GM21529 (cell line): ENCODE measurements at regions not wholly inside any gene's neighbourhood (a gene's known extent, or its start where the extent isn't known, plus 50 kb on each side); places are given as distances from the start of the nearest gene placed in this dataset.
"Not testable (repeated sequence)": the region's sequence is repeated elsewhere in the genome, so short reads cannot be mapped to it uniquely, and the experiment has no call there.

ENCODE experiments used
- ATAC-seq: cut with Tn5 transposase; IDR thresholded peaks from one replicate; pipeline ENCODE4 v1.9.1; 2021; ENCODE audit not compliant: unreplicated experiment

DNA sequence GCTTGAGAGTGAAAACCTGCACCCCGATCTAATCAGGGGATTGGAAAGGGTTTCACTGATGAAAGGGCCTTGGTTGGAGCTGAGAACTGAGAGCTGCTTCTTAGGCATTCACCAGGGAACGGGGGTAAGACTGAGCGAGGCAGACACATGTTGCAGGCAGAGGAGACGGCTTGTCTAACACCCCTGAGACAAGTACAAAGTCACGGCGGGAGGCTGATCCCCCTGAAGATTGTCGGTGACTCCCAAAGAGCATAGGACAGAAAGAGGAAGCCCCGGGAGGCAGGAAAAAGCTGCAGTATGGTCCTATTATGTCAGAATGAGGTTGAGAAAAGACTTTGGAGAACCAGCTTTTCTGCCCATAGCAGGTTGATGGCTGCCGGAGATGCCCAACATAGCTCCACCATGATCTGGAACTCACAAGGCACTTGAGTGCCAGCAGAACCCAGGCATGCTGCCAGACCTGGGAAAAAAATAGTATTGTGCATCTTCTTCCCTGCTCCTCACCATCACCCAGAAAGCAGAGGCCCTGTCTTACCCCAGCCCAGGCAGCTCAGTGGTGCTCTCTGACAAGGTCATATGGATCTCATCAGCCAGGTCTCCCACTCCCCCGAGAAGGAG, 463.9 kb upstream of the PROX1 start:
- no peak for ATAC-seq

- no peak for ATAC-seq
Measured at GRCh38 chr1:213526306-213526705, 461.5 kb upstream of the PROX1 start.

DNA sequence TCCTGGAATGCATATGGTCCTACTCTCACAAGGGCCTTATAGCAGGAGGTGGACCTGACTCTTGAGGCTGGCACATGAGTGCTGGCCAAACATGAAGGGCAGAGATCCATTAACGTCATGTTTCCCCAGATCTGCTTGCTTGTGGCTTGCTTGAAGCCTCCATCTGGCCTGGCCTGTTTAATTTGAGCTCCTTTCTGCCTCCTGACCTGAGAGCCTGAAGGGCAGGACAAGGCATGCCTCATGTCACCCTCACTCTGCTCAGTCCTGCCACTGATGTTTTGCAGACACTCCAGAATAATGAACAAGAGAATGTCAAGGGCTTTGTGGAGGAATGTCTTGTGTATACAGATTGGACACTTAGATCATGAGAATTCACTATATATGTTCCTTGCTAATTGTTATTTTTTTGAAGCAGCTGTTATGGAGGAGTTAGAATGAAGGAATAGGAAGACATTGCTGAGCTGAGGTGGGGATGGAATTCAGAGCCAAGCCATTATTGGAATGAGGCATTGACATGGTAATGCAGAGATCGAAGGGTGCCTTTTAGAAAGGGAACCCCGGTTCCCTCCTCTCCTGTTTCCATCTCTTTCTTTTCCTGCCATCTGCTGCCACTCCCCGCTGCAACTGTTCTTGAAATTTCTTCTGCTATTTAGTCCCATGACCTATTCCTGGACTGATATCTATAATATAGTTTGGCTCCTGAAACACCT, 457.0 kb upstream of the PROX1 start:
- ATAC-seq = no peak

GRCh38 chr1:213531369-213532310, 456.1 kb upstream of the PROX1 start:
- no peak for ATAC-seq

DNA sequence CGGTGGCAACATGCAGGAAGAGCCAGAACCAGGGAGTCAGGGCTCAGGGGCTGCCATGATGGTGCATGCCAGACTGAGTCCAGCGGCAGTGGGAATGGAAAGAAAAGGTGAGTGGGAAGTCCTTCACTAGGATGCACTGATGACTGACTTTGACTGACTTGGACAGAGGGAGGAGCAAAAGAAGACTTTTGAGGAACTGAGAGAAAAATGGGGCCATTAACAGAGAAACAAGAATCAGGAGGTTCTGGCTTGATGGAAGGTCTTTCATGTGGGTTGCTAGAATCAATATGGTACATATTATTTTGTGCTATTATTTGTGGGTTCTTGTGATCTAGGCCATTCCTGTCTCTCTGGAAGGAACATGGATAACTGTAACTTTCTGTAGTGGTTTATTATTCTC, 454.6 kb upstream of the PROX1 start:
- no peak for ATAC-seq

DNA sequence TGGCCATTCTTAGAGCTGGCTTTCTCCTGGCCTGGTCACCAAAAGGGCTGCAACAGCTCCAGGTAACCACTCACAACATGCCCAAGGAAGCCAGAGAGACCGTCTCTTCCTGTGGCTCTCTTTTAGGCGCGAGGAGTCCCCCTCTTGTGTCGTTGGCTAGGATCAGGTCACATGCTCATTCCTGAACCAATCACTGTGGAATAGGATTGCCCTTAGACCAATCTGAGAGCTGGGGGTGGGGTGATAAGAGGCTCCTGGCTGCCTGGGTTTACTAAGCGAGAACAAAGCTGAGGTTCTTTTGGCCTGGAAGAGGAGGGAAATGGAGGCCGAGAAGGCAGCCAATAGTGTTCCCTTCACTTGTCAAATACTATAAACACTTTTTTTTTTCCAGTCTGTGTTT, 452.1 kb upstream of the PROX1 start:
- no peak for ATAC-seq

DNA sequence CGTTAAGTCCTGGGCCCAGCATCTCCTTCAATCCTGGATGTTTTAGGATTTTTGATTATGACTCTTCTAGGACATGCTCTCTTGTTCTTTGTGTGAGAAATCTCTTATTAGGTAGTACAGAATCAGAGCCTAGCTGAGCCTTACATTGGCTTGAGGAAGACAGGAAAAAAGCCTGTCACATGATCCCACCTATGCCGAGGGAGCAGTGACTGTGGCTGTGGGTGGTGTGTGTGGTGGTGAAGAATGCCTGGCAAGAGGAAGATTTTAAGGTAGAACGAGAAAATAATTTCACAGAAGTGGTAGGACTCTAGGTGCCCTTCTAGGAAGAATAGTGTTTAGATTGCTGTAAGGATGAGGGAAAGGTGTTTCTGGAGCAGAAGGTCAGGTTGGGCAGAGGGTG, 449.5 kb upstream of the PROX1 start:
- ATAC-seq = no peak

DNA sequence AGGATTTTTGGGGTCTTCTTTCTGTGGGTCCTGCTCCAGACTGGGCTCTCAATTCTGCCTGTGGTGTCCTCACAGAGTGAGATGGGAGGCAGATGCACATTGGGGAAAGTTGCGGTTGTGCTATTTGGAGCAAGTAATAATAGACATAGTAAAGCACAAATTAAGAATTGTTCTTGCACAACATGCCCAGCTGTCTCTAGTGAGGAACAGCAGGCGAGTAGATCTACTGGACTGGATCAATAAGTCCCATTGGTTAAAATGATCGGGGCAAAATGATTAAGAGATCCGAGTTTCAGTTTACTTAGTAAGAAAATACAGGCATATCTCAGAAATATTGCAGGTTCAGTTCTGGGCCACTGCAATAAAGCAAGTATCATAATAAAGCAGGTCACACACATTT, 448.3 kb upstream of the PROX1 start:
- no peak for ATAC-seq

DNA sequence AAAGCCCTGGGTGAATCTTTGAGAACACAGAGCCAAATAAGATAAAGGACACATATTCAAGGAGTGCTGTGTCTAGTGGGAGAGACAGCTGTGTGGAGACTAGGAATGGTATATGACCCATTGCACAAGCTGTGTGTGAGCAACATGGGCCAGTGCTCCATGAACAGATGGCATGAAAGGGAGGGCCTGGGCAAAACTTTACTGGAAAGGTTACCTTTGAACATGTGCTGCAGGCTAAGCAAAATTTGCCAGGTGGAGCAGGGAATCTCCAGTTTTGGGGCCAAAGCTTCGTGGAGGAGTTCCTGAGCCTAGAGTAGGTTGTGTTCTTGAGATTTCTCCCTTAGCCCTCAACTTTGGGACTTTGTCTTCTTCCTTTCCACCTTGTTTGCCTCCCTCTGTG, 446.1 kb upstream of the PROX1 start:
- ATAC-seq = no peak

- not testable (repeated sequence) for ATAC-seq
Measured at GRCh38 chr1:213545181-213545580, 442.6 kb upstream of the PROX1 start.

- no peak for ATAC-seq
Measured at GRCh38 chr1:213549982-213550381, 437.8 kb upstream of the PROX1 start.

GRCh38 chr1:213550804-213551203, 437.0 kb upstream of the PROX1 start:
- ATAC-seq = no peak

DNA sequence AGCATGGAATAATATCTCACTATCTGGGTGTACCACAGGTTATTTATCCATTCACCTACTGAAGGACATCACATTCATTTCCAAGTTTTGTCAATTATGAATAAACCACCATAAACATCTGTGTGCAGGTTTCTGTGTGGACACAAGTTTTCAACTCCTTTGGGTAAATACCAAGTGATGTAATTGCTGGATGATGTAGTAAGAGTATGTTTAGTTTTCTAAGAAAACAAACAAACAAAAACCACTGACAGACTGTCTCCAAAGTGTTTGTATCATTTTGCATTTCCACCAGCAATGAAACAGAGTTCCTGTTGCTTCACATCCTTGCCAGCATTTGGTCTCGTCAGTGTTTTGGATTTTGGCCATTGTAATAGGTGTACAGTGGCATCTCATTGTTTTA, 435.7 kb upstream of the PROX1 start:
- ATAC-seq = no peak

- ATAC-seq = no peak
Measured at GRCh38 chr1:213560226-213560625, 427.5 kb upstream of the PROX1 start.

DNA sequence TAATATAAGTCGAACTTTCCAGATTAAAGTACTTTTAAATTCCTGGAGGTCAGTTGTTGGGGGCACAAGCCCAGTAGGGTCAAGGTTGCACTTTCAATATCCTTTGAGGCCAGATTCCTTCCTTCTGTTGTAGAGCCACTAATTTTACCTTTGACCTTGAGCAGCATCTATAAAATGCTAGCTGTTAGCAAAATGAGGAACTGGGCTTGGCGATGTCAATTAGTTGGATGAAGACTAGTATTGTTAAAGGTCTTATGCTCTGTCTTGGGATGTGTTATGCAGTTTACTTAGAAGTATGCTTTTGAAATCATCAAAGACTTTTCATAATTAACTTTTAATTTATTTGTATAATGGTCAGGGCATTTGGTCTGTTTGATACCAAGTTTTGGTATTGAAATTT, 425.9 kb upstream of the PROX1 start:
- ATAC-seq = no peak

DNA sequence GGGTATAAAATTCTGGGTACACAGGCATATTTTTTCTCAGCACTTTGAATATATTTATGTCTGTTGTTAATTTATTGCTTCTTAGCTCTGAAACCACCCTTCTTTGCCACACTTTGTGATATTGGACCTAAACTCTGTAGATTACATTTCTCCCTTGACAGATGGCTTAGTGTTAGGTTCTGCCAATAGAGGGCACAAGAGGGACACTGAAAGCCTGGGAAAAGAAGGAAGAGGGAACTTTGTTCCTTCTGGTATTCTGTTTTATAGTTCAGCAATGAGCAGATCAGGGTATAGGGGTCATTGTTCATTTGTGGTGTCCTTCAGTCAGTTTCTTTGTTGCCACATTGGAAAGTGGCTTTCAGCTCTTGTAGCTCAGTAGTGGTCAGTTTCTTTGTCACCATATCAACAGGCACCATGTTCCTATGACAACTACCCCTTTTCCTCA, 423.5 kb upstream of the PROX1 start:
- ATAC-seq = no peak

- ATAC-seq = no peak
Measured at GRCh38 chr1:213568929-213569815, 418.6 kb upstream of the PROX1 start.

DNA sequence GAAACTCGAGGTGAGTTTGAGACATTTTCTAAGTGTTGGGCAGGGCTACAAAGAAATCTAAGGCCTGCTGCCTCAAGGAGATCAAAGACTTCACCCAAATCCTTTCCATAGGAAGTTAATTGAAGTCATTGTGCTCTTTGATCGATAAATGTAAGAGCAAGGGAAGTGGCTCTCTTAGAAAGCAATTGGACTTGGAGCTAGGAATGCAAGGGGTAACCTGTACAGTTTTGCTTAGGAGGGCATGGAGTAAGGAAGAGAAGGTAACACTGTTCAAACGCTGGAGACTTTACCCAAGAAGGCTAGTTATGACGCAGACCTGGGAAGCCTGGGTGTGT, 418.0 kb upstream of the PROX1 start:
- ATAC-seq = no peak

GRCh38 chr1:213570487-213570886, 417.3 kb upstream of the PROX1 start:
- no peak for ATAC-seq

DNA sequence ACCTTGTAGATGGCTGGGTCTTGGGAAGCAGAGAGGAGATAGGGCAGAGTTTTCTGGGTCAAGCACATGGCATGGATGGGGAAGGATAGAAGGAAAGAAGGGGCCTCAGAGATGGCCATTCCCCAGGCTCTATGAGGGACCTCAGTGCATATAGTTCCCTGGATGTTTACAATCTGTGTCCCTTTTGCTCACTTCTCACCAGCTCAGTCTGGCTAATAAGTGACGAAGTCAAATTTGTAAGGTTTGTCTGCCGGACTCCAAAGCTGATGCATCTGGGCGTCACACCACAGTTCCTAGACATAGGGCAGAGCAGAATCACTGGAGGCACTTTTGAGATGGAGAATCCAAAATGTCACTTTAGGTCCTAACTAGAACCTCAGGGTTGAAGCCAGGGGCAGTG, 416.4 kb upstream of the PROX1 start:
- no peak for ATAC-seq

DNA sequence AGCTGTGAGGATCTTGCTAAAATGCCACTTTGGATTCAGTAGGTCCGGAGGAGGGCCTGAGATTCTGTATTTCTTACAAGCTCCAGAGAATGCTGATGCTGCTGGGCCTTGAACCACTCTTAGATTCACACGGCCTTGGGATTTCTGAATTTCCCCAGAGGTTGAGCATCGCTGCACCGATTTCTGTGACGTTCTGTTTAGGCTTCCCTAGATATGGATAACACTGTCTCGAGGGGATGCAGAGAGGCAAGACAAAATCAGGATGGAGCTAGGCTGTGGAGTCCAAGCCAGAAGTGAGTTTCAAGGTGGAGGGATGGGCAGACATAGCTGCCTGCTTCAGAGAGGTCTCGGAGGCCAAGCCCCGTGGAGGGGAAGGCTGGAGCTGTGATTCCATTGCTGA, 415.9 kb upstream of the PROX1 start:
- no peak for ATAC-seq
